ENCODE measurements at regions not wholly inside any gene's neighbourhood (a gene's known extent, or its start where the extent isn't known, plus 50 kb on each side); places are given as distances from the start of the nearest gene placed in this dataset.

- TF ChIP-seq POLR2A (IDR thresholded peaks at IDR 0.05) (no peak), CTCF (IDR thresholded peaks at IDR 0.05) (no peak), EP300 (IDR thresholded peaks at IDR 0.05) (no peak)
Measured at GRCh38 chr20:54869765-54870164, 394.4 kb downstream of the DOK5 start.
